Osteocyte (in vitro differentiated cells): ENCODE measurements at regions not wholly inside any gene's neighbourhood (a gene's known extent, or its start where the extent isn't known, plus 50 kb on each side); places are given as distances from the start of the nearest gene placed in this dataset.

Source experiments
- DNase-seq: peaks from one replicate; pipeline ENCODE4 v3.0.0; 2021; ENCODE audit warnings: mixed read lengths; ENCODE audit not compliant: unreplicated experiment; ENCODE audit errors: extremely low spot score
- H3K27ac Mint-ChIP-seq: one replicate; pipeline ENCODE4 v1.8.0; 2021; ENCODE audit warnings: mild to moderate bottlenecking, mixed read lengths; ENCODE audit not compliant: unreplicated experiment
- H3K27me3 Mint-ChIP-seq: one replicate; pipeline ENCODE4 v1.8.0; 2021; ENCODE audit warnings: mixed read lengths; ENCODE audit not compliant: unreplicated experiment
- H3K36me3 Mint-ChIP-seq: one replicate; pipeline ENCODE4 v1.8.0; 2021; ENCODE audit warnings: mixed read lengths; ENCODE audit not compliant: unreplicated experiment
- H3K4me1 Mint-ChIP-seq: one replicate; pipeline ENCODE4 v1.8.0; 2021; ENCODE audit warnings: mixed read lengths; ENCODE audit not compliant: unreplicated experiment
- H3K4me3 Mint-ChIP-seq: one replicate; pipeline ENCODE4 v1.8.0; 2021; ENCODE audit warnings: mild to moderate bottlenecking, moderate library complexity, mixed read lengths; ENCODE audit not compliant: unreplicated experiment
- H3K9me3 Mint-ChIP-seq: one replicate; pipeline ENCODE4 v1.8.0; 2021; ENCODE audit warnings: mixed read lengths; ENCODE audit not compliant: unreplicated experiment
- CTCF ChIP-seq: fragments of 200-600 bp; sonication (generic); IDR thresholded peaks from 2 replicates; pipeline ENCODE4 v1.5.0; 2021; ENCODE audit warnings: antibody characterized with exemption, mild to moderate bottlenecking, moderate library complexity

GRCh38 chr9:88691091-88691490 is 156.1 kb downstream of the NXNL2 start:
- DNase-seq: no peak
- H3K4me1 Mint-ChIP-seq: no peaks in the 10 kb centered on the region
- H3K36me3 Mint-ChIP-seq: no peaks in the 10 kb centered on the region
- H3K4me3 Mint-ChIP-seq: no peak overlapping the region
- peaks cover 11% of the 10 kb centered on the region for H3K9me3 Mint-ChIP-seq
- H3K27ac Mint-ChIP-seq: no peak overlapping the region
- peaks cover 11% of the 10 kb centered on the region for H3K27me3 Mint-ChIP-seq
- no peak for TF ChIP-seq CTCF

- H3K9me3 Mint-ChIP-seq: peaks cover 11% of the 10 kb centered on the region
- H3K27me3 Mint-ChIP-seq: peaks cover 11% of the 10 kb centered on the region
- TF ChIP-seq CTCF: no peak
- H3K4me1 Mint-ChIP-seq: no peaks in the 10 kb centered on the region
- no peaks in the 10 kb centered on the region for H3K36me3 Mint-ChIP-seq
- no peak overlapping the region for H3K27ac Mint-ChIP-seq
- no peak for DNase-seq
- H3K4me3 Mint-ChIP-seq: no peak overlapping the region
These were observed 156.8 kb downstream of the NXNL2 start for GRCh38 chr9:88691811-88692210.

- H3K4me3 Mint-ChIP-seq: no peak overlapping the region
- H3K27ac Mint-ChIP-seq: no peak overlapping the region
- H3K36me3 Mint-ChIP-seq: no peaks in the 10 kb centered on the region
- TF ChIP-seq CTCF: no peak
- peak; percentile 72 for DNase-seq
- H3K4me1 Mint-ChIP-seq: no peaks in the 10 kb centered on the region
- H3K9me3 Mint-ChIP-seq: peaks cover 11% of the 10 kb centered on the region
- H3K27me3 Mint-ChIP-seq: peaks cover 14% of the 10 kb centered on the region
These were observed 157.8 kb downstream of the NXNL2 start for GRCh38 chr9:88692827-88693226.

GRCh38 chr9:88694625-88695024 is 159.6 kb downstream of the NXNL2 start:
- no peak for DNase-seq
- no peak for TF ChIP-seq CTCF
- no peaks in the 10 kb centered on the region for H3K36me3 Mint-ChIP-seq
- no peaks in the 10 kb centered on the region for H3K4me1 Mint-ChIP-seq
- no peak overlapping the region for H3K4me3 Mint-ChIP-seq
- H3K9me3 Mint-ChIP-seq: peaks cover 17% of the 10 kb centered on the region
- H3K27me3 Mint-ChIP-seq: peaks cover 24% of the 10 kb centered on the region
- no peak overlapping the region for H3K27ac Mint-ChIP-seq

GRCh38 chr9:88696501-88696900 is 161.5 kb downstream of the NXNL2 start:
- Mint-ChIP-seq H3K27me3 (peaks cover 22% of the 10 kb centered on the region), H3K9me3 (peaks cover 22% of the 10 kb centered on the region), H3K27ac (no peak overlapping the region), H3K4me3 (no peak overlapping the region), H3K36me3 (no peaks in the 10 kb centered on the region), H3K4me1 (no peaks in the 10 kb centered on the region)
- no peak for TF ChIP-seq CTCF
- peak; percentile 77 for DNase-seq
